ENCODE measurements at regions not wholly inside any gene's neighbourhood (a gene's known extent, or its start where the extent isn't known, plus 50 kb on each side); places are given as distances from the start of the nearest gene placed in this dataset.

- DNase-seq (ENCODE audit: low read depth in 2 of 2), result no peak
These were observed 692.4 kb downstream of the NLGN4X start for GRCh38 chrX:5536261-5536660.

- no peak for DNase-seq (ENCODE audit: low read depth in 2 of 2)
These were observed 700.6 kb downstream of the NLGN4X start for GRCh38 chrX:5528057-5528456.

GRCh38 chrX:5526191-5526590 lies 702.5 kb downstream of the NLGN4X start:
- DNase-seq (ENCODE audit: low read depth in 2 of 2), result no peak

- DNase-seq (ENCODE audit: low read depth in 2 of 2), result no peak
These were observed 737.7 kb downstream of the NLGN4X start for GRCh38 chrX:5490786-5491563.

- DNase-seq (ENCODE audit: low read depth in 2 of 2), result no peak
These were observed 754.4 kb downstream of the NLGN4X start for GRCh38 chrX:5474282-5474681.

- DNase-seq (ENCODE audit: low read depth in 2 of 2), result no peak
These were observed 770.3 kb downstream of the NLGN4X start for GRCh38 chrX:5458300-5458842.

GRCh38 chrX:5449323-5449722 lies 779.3 kb downstream of the NLGN4X start:
- DNase-seq (ENCODE audit: low read depth in 2 of 2), result no peak

GRCh38 chrX:5431823-5432222 lies 796.8 kb downstream of the NLGN4X start:
- DNase-seq (ENCODE audit: low read depth in 2 of 2), result no peak

GRCh38 chrX:5425119-5425518 lies 803.5 kb downstream of the NLGN4X start:
- DNase-seq (ENCODE audit: low read depth in 2 of 2), result no peak

GRCh38 chrX:5417381-5417780 lies 811.3 kb downstream of the NLGN4X start:
- no peak for DNase-seq (ENCODE audit: low read depth in 2 of 2)

GRCh38 chrX:5415738-5416137 lies 812.9 kb downstream of the NLGN4X start:
- DNase-seq (ENCODE audit: low read depth in 2 of 2), result no peak

GRCh38 chrX:5409106-5409505 lies 819.6 kb downstream of the NLGN4X start:
- no peak for DNase-seq (ENCODE audit: low read depth in 2 of 2)

- no peak for DNase-seq (ENCODE audit: low read depth in 2 of 2)
These were observed 826.2 kb downstream of the NLGN4X start for GRCh38 chrX:5402461-5402860.

GRCh38 chrX:5399403-5399802 lies 829.3 kb downstream of the NLGN4X start:
- no peak for DNase-seq (ENCODE audit: low read depth in 2 of 2)

- no peak for DNase-seq (ENCODE audit: low read depth in 2 of 2)
These were observed 831.3 kb downstream of the NLGN4X start for GRCh38 chrX:5397409-5397808.

GRCh38 chrX:5390376-5390775 lies 838.3 kb downstream of the NLGN4X start:
- DNase-seq (ENCODE audit: low read depth in 2 of 2), result no peak

GRCh38 chrX:5388087-5388486 lies 840.6 kb downstream of the NLGN4X start:
- DNase-seq (ENCODE audit: low read depth in 2 of 2), result no peak

- no peak for DNase-seq (ENCODE audit: low read depth in 2 of 2)
These were observed 848.2 kb downstream of the NLGN4X start for GRCh38 chrX:5380426-5380825.

GRCh38 chrX:5341902-5342301 lies 886.8 kb downstream of the NLGN4X start:
- no peak for DNase-seq (ENCODE audit: low read depth in 2 of 2)

- no peak for DNase-seq (ENCODE audit: low read depth in 2 of 2)
These were observed 891.5 kb downstream of the NLGN4X start for GRCh38 chrX:5337160-5337559.

- no peak for DNase-seq (ENCODE audit: low read depth in 2 of 2)
These were observed 904.1 kb downstream of the NLGN4X start for GRCh38 chrX:5324546-5324945.

- DNase-seq (ENCODE audit: low read depth in 2 of 2), result no peak
These were observed 914.5 kb downstream of the NLGN4X start for GRCh38 chrX:5314148-5314547.

GRCh38 chrX:5307416-5307815 lies 921.3 kb downstream of the NLGN4X start:
- DNase-seq (ENCODE audit: low read depth in 2 of 2), result no peak

- DNase-seq (ENCODE audit: low read depth in 2 of 2), result no peak
These were observed 922.0 kb downstream of the NLGN4X start for GRCh38 chrX:5306654-5307121.
